HG03045 (cell line): ENCODE measurements at regions not wholly inside any gene's neighbourhood (a gene's known extent, or its start where the extent isn't known, plus 50 kb on each side); places are given as distances from the start of the nearest gene placed in this dataset.

Experiments used
- ATAC-seq: cut with Tn5 transposase; IDR thresholded peaks from one replicate; pipeline ENCODE4 v1.9.1; 2021; ENCODE audit warnings: mild to moderate bottlenecking, moderate library complexity; ENCODE audit not compliant: unreplicated experiment

DNA sequence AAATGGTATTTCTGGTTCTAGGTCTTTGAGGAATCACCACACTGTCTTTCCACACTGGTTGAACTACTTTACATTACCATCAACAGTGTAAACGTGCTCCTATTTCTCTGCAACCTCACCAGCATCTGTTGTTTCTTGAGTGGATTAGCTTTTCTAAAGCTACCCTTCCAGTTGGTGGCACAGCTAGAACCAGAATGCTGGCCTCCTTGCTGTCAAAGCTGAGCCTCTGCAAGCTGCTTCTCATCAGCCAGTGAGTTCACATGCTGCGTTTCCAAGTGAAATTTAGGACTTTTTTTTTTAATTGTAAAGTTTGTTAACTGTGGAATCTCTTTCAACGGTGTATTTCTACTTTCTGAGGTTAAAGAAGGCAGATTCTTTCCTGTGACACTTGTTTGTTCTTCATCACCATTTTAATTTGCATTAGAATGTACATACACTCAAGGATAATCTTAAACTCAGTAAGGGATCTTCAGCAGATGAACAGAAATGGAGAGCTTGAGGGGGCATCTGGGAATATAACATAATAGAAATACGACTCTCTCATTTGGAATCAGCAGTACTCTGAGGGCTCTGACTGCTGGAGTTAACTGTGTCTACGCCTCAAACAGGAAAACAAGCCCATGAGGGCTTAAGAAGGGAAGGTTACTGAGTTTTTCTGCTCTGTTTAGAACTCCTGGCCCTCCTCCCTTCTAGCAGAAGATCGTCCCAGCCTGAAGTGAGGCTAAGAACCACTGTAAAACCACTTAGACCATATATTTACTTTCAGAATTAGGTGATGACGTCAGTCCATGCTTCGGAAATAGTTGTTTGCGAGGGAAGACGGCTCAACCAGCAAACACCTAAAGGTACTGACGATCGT, 148.4 kb upstream of the FAM20A start:
- ATAC-seq: no peak

DNA sequence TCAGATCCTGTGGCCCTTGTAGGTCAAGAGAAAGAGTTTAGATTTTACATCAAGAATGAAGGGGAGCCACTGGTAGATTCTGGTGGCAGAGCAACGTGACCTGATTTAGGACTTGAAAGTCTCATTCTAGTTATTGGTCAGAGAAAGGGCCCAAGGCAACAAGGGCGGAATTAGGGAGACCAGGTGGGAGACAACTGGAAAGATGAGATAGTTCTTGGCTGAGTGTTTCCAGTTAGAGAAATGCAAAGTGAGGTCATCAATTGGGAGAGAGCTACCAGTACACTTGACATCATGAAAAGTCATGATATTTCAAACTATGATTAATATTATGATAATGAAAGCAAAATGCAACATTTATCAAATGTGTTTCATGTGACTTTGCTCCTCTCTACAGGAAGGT, 147.2 kb upstream of the FAM20A start:
- no peak for ATAC-seq

DNA sequence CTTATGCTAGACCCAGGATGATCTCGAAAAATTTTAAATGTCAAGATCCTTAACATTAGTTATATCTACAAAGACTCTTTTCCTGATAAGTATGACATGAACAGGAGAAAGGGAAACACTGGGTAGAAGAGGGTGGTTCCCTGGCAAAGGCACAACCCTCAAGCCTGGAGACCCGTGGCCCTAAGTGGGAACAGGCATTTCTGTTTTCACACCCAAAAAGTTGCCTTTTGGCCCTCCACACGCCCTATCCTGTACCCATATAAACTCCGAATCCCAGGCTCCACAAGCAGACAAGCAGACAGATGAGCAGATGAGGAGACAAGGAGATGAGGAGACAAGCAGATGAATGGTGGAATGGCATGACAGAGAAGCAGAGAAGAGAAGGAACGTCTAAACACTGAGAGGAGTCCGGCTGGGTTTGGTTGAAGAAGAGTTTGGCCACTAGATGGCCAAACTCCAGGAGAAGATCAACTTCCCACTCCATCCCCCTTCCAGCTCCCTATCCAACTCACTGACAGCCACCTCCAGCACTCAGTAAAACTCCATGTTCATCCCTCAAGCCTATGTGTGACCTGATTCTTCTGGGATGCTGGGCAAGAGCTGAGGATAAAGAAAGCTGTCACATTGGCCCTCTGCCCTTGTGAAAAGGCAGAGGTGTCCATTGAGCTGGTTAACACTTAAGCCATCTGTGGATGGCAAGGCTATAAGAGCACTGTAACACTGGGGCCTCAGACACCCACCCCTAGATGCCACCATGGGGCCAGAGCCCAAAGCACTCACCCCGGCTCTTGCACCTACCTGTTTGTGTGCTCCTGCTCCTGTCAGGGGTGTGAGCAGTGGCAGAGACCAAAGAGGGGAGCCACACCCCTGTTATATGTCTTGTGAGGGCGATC, 139.6 kb upstream of the FAM20A start:
- no peak for ATAC-seq

DNA sequence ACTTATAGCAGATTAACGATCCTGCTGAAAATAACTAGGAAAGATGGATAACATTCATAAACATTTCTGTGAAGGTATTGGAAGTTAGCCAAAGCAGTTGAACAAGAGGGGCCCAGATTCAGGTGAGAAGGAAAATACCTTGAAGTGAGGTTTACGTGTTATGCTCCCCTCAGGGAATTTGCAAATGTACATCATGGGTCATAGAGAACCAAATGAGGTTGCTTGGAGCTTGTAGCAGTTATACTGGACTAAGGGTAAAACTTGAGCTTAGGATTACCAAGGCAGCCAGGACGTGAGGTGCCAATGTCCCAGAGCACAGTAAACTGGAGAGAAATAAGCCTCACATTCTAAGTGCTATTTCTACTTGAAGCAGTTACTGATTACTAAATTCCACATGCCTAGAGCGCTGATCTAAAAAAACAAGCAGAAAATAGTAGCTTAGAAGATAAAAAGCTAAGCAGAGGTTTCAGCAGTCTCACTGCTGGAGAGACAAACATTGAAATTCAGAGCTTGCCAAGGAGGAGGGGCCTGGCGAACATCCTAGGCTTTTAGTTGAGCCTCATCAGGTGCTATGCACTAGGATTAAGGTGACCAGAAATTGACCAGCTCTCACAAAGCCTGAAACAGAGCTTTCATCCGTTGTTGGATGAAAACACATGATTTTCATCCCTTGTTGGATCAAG, 136.7 kb upstream of the FAM20A start:
- no peak for ATAC-seq

DNA sequence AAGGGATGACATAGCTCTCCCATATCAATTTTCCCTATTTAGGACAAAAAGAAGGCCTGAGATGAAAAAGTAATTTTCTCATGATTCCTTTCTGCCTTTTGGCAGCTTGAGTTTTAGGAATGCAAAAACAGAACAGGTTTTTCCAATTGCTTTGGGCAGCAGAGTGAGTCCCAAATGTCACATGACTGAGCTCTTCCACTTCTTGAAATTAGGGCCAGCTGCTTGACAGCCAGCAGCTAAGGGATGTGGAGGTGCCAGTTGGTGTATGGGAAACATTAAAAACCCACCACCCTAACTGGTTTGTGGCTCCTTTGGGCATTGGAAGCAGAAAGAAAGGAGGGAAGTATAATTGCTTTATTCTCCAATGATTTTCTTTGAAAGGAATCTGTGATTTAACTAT, 133.8 kb upstream of the FAM20A start:
- no peak for ATAC-seq

DNA sequence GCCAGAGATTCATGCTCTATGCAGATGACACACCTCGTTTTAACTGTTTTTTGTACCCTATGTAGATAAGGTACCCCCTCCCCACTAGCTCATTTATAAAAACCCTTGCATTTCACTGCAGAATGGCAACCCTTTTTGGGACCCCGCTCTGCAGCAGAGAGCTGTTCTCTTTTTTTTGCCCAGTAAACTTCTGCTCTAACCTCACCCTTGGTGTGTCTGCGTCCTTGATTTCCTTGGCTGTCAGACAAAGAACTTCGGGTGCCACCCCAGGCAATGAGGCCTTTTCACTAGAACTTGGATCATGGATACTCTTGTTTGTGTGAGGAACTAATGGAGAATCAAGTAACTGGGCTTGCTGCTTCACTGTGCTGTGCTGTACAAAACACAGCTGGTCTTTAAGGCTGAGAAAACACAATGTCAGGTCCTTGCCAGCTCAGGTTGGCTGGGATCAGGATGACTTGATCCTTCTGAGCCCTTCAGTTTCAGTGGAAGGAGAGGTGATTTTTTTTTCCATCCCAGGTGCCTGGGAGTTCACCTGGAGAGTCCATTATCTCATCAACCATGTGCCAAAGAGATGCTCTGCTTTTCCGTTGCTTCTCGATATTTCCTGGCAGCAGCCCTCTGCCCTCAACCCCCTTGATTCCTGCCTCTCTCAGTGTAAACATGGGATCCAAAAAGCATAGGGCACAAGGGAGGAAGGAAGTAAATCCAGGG, 133.2 kb upstream of the FAM20A start:
- no peak for ATAC-seq

DNA sequence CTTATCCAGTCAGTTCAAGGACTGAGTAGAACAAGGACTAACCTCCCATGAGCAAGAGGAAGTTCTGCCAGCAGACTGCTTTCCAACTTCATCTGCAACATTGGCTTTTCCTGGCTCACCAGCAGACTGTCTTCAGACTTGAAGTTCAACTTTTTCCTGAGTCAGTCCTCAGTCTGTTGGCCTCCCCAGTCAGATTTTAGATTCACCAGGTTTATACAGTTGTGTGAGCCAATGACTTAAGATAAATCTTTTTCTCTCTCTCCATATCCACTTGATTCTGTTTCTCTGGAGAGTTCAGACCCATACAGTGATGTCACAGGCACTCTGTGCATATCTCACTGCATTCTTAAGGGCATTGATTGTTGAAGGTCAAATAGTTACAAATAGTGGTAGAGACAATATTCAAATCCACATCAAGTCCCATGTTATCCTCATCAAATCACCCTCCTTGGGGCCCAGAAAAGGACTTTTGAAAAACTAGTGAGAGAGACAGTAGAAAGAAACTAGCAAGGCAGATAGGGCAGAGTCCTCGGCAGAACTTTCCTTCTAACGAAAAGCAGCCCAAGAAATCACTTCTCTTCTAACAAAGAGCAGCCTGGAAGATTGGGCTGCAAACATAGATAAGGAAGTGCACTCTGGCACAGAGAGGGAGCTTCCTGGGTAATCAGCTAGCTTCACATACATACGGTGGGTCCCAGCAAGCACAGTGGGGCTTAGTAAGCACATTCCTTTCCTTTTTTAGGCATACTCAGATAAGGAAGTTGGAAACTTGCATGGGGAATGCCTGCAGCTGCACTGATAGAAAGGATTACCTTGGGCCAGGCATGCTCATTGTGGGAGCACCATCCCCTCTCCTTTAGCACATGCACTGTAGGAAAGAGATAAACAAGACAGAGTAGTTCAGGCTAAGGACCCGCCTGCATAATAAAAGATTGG, 132.3 kb upstream of the FAM20A start:
- ATAC-seq: no peak

DNA sequence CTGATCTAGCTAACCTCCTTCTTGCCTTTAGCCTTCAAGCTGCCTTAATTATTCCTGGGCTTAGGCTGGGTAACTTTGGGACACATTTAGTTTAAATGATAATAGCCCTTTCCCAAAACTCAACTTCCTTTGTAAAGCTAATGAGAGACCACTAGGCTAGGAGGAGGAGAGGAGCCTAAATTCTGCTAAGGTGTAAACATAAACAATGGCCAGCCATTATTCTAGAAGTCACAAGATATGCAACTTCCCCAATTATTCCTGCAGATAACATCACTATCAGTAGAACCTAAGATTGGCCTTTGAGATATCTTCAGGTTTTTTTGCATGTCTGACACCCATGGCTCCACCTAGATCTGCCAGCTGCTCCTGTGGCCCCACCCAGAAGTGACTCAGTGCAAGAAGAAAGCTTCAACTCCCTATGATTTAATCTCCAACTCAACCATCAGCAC, 131.2 kb upstream of the FAM20A start:
- no peak for ATAC-seq

DNA sequence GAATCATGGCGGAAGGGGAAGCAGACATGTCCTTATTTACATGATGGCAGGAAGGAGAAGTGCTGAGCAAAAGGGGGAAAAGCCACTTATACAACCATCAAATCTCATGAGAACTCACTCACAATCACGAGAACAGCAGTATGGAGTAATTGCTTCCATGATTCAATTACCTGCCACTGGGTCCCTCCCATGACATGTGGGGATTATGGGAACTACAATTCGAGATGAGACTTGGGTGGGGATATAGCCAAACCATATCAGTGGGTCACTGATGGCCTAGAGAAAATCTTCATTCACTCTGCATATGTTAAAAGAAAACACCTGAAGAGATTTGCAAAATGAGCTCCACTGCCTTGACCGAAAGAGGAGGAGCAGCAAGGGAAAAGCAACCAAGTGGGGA, 130.3 kb upstream of the FAM20A start:
- no peak for ATAC-seq

DNA sequence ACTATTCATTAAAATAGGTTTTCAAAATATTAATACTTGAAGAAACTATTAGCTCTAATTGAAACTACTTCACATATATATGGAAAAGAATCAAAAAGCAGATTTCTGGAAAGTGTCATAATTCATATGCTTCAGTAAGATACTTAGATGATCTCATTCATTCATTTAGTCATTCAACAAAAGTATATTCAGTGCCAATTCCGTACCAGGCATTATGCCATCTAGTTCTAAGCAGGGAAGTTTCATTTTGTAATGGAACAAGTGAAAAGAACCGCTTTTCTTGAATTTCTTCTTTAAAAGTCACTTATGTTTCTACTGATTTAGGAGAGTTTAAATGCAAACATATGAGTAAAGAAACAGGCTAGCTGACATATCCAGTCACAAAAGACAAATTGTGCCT, 118.3 kb upstream of the FAM20A start:
- no peak for ATAC-seq

DNA sequence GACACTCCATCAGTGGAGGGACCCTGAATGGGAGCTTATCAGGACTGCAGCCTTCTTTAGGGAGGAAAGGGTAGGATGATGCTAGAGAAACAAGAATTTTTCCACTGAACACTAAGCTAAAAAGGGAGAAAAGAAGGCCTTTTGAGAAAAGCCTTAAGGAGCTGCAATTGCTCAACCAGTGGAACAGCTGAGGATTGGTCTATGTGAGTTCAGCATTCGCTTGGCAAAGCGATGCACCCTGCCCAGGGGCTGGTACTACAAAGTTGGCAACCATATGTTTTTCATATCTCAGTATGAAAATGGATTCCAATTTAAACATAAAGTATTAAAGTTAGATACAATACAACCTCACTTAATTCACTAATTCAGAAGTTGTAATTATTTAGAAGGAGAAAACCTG, 117.8 kb upstream of the FAM20A start:
- no peak for ATAC-seq

DNA sequence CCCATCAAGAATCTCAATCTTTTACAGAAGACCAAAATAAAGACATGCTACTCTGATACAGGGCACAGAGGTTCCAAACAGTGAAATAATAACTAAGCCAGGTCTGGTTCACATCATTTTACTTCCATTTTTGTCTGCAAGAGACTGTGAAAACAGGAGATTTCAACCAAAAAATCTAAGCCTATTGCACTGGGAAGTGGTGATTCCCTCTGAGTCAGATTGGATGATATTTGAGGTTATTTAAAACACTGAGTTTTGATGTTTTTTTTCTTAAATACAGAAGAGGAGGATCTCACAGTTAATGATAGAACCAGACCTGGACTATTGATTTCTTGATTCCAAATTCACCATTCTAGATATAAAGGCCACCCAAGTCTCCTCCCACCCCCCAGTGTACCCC, 117.3 kb upstream of the FAM20A start:
- no peak for ATAC-seq

DNA sequence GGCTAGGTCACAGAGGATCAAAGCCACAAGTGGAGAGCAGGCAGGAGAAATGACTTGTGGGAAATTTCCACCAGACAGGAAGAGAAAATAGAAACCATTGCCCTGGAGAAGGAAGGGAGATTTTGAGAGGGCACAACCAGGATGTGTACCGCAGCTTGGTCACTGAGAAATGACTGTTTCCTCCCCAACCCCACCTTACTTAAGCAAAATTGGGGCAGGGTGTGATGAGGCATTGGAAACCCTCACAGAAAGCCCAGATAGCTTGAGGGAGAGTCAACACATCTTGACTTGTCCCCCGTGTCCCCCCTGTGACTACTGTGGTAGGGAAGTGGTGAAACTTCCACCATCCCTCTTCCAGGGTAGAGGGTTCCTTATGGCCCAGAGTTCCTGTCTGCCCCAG, 113.5 kb upstream of the FAM20A start:
- ATAC-seq: no peak

DNA sequence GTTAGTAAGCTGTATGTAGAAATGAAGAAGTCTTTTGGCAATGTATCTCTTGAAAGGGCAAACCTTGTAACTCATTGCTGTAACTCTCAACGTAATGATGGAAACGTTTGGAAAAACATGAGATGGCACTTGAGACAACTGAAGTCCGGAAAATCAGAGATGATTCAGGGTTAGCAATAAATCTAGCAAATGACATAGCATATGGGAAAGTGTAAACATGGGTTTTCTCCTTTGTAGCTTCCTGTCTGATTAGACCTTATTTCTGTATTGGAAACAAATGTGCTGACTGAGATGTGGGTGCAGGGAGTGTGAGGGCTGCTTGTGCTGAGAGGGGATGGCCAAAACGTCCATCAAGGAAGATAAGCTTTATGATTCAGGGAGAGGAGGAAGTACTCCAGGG, 110.7 kb upstream of the FAM20A start:
- no peak for ATAC-seq

DNA sequence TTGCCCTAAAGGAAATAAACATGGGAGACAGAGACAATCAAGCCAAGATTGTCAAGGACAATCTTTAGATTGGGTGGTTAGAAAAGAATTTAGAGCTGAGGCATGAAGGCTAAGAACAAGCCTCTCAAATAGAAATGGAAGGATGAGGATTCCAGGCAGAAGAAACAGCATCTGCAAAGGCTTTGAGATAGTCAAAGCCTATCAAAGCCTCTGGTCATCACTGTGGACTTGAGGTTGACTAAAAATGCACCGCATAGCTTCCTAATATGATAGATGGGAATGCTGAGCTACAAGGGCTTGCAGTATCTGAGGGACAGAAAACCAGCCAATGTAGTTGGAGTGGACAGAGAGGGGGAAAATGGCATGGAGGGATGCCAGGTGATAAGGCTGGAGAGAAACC, 109.8 kb upstream of the FAM20A start:
- ATAC-seq: no peak

DNA sequence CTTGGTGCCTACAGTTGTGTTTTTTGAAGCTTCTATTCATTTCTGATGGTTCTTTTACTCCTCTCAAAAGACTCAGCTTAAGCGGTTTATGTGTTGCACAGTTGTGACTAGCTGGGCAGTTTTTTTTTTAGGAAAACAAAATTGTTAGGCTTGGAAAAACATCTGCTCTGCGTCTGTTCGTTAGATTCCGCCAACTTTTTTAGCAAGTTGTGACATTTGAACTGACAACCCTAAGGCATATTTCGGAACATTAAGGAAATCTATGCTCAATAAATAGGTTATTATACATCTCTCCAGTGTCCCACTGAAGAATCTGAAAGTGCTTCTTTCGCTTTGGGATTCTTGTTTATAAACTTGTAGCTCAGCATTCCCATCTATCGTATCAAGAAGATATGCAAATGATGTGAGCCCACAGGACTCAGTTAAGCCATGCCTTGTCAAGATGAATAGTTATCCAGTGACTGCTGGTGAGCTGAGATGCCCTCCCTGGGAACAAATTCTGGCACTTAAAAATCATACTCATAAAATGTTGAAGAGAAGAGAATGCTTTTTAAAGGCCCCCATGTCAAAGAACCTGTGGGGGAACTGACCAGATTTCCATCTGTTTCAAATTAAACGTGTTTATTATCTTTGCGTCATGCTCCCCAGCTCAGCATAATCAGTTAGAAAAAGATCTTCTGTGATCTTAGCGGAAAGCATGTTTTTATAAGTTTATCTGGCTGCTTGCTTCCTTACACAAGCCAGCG, 109.0 kb upstream of the FAM20A start:
- no peak for ATAC-seq

DNA sequence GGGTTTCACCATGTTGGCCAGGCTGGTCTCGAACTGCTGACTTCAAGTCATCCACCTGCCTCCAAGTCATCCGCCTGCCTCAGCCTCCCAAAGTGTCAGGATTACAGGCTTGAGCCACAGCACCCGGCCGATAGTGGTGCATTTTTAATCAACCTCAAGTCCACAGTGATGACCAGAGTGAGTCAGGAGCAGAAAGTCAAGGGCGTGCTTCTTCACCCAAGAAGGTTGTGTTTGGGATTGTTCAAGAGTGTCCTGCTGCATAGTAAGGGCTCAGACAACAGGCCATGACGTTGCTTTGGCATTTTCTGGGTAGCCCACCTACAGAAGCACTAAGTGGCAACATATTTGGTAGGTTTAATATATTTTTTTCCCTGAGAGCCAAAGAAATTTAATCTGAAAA, 108.3 kb upstream of the FAM20A start:
- ATAC-seq: no peak

DNA sequence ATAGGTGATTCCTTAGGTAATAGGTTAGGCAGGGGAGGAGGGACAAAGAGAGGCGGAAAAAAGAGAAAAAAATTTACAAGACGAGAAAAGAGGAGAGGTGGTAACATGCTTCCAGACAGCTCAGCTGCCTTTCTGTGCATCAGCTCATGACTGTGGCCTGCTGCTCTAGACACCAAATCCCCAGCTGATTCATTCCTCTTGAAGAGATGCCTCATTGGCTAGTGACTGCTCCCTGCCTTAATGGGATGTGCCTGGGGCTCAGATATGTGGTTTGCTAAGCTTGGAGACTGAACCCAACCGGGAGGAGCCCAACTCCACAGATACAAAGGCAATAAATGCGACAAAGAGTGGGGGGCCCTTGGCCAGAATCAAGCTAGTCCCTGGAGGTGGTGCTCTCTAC, 105.9 kb upstream of the FAM20A start:
- no peak for ATAC-seq

DNA sequence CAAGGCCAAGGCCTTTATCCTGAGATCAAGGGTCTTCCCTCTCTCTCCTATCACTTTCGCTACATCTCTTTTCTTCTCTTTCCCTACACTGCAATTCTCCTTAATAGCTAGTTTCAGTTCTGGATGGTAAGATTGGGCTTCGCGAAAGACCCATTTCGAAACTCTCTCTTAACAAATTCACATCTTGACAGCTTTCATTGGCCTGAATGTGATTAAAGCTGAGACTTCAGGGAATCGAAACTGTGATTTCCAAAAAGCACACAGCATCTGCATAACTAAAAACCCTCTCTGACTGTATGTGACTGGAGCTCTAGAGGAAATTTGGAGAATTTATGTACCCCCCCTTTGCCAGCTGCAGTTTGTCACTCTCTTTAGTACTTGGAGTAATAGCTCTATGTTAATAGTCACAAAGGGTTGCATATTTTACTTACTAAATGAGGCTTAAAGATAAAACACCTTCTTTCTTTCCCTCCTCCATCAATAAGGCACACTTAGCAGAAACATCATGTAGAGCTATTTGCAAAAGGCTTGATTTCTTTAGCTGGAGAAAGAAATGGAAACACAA, 105.3 kb upstream of the FAM20A start:
- no peak for ATAC-seq
